ENCODE measurements at regions not wholly inside any gene's neighbourhood (a gene's known extent, or its start where the extent isn't known, plus 50 kb on each side); places are given as distances from the start of the nearest gene placed in this dataset.
"Not testable (repeated sequence)": the region's sequence is repeated elsewhere in the genome, so short reads cannot be mapped to it uniquely, and the experiment has no call there.

GRCh38 chr19:28718909-28719308 is 494.0 kb downstream of the UQCRFS1 start:
- DNase-seq, result no peak

DNA sequence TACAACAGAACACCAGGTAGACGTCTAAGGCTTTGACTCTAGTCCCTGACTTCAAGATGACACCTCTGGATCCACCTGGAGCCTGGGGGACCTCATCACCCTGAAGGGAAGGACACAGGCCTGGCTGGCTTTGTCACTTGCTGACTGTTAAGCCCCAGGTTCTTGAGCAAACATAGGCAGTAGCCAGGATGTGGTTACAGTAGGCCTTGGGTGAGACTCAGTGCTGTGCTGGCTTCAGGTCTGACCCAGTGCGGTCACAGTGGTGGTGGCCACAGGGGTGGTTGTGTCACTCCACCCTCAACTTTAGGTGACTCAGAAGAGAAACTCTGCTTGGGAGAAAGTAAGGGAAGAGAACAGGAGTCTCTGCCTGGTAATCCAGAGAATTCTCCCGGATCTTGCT is 497.8 kb downstream of the UQCRFS1 start:
- no peak for DNase-seq

DNA sequence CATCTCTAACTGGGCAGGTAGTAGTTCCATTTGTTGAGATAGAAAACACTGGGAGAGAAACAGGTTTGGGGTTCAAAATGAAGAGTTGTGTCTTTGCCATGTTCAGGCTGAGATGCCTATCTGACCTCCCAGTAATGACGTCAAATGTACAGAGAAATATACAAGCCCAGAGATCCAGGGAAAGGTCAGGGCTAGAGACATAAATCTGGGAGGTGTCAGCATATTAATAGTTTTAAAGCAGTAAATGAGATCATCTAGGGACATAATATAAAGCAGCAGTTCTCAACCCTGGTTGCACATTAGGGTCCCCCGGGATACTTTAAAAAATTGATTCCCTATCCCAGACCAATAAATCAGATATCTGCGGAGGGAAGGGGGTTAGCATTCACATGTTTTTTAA is 501.5 kb downstream of the UQCRFS1 start:
- no peak for DNase-seq

DNA sequence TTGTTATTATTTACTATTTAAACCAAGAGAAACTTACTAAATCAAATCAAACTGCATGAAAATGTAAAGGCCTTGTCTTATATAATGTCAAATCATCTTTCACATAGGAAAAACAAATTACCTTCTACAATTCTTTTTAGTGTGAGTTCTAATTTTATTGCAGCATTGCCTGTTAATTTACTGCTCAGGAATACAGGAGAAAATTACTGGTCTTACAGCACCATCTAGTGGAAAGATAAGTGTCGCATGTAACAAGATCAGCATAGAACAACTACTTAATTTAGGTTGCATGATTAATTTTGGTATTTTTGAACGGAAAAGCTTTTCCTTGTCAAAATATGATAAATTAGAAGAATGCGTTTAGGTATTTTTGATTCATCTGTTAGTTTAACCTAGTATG is 502.7 kb downstream of the UQCRFS1 start:
- no peak for DNase-seq

DNA sequence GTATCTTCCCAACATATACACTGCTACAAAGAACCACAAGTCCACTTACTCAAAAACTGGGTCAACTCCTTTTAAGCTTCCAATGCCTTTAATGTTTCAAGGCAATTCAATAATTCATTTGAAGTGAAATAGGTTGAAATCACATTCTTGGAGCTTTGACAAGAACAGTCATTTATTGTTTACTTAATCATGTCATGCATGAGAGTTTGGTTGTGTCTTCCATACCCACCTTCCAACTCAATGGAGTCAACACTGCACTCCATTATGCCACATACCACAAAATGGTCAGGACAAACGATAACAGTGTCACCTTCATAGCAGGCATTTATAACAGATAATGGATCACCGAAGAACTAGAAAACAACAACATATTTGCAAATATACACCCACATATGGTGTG is 506.3 kb downstream of the UQCRFS1 start:
- no peak for DNase-seq

- no peak for DNase-seq
These were observed 507.9 kb downstream of the UQCRFS1 start for GRCh38 chr19:28705008-28705407.

DNA sequence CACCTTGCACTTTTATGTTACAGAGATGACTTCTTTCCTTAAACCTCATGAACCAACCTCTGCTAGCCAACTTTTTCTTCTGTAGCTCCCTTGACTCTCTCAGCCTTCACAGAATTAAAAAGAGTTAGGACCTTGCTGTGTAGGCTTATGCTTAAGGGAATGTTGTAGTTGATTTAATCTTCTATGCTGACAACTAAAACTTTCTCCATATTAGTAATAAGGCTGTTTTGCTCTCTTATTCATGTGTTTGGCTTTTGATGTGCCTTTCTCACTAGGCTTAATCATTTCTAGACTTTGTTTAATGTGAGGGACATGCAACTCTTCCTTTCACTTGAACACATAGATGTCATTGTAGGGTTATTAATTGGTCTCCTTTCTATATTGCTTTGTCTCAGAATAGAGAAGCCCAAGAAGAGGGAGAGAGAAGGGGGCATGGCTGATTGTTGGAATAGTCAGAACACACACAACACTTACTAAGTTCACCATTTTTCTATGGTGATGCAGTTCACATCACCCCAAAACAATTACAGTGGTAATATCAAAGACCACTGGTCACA is 509.5 kb downstream of the UQCRFS1 start:
- DNase-seq, result no peak

DNA sequence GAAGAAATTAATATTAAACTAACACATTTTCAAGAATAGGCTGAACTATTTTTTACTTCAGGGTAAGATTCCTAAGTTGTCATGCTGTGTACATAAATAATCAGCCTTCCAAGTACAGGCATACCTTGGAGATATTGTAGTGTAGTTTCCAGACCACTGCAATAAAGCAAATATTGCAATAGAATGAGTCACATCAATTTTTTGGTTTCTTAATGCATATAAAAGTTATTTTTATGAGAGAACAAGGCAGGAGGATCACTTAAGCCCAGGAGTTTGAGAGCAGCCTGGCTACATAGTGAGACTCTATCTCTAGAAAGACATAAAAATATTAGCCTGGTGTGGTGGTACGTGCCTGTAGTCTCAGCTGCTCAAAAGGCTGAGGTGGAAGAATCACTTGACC is 511.5 kb downstream of the UQCRFS1 start:
- DNase-seq, result no peak

GRCh38 chr19:28700176-28700575 is 512.8 kb downstream of the UQCRFS1 start:
- DNase-seq, result no peak

DNA sequence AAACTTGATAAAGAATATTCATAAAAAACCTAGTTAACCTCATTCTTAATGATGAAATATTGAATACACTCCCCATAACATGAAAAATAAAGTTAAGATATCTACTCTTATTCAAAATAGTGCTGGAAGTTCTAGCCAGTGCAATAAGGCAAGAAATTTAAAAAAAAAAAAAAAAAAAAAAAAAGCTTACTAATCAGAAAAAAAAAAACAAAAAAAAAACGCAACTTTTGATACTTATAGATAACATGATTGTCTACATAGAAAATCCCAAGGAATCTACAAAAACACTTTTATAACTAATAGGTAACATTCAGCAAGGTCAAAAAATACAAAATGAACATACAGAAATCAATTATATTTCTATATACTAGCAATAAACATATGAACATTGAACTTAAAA is 515.6 kb downstream of the UQCRFS1 start:
- no peak for DNase-seq

GRCh38 chr19:28694812-28695211 is 518.1 kb downstream of the UQCRFS1 start:
- no peak for DNase-seq

- DNase-seq, result no peak
These were observed 521.3 kb downstream of the UQCRFS1 start for GRCh38 chr19:28691683-28692082.

DNA sequence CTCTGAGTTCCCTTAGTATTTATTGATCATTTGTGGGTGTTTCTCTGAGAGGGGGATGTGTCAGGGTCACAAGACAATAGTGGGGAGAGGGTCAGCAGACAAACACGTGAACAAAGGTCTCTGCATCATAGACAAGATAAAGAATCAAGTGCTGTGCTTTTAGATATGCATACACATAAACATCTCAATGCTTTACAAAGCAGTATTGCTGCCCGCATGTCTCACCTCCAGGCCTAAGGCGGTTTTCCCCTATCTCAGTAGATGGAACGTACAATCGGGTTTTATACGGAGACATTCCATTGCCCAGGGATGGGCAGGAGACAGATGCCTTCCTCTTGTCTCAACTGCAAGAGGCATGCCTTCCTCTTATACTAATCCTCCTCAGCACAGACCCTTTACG is 523.5 kb downstream of the UQCRFS1 start:
- not testable (repeated sequence) for DNase-seq

DNA sequence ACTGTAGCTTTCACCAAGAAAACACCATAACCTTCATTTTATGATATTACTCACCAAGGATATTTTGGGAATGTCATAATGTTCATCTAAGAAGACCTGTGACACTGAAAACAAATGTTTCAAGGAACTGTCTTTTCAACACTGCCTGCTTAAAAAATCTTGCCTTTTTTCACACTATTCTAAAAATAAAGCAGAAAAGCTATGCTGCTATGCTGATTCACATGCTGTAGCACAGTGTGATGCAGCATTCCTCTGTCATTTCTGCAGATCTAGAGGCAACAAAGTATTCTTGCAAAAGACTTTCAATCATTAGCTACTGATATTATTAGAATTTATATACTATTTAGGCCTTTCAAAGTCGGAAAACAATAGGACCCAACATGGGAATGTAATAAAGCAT is 525.7 kb downstream of the UQCRFS1 start:
- no peak for DNase-seq

GRCh38 chr19:28686756-28687155 is 526.2 kb downstream of the UQCRFS1 start:
- no peak for DNase-seq

DNA sequence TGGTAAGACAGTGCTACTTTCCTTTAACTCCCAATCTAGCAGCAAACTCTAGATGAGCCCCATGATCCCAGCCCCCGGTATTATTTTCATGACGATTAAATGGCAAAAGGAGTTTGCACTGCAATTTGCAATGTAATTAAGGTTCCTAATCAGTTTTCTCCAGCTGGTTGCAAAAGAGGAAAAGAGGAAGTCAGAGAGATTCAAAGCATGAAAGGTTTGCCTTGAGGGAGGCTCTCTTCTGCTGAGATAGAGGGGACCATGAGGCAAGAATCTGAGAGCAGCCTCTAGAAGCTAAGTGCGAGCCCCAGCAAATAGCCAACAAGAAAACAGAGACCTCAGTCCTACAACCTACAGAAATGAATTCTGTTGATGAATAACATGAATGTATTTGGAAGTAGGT is 527.1 kb downstream of the UQCRFS1 start:
- no peak for DNase-seq

DNA sequence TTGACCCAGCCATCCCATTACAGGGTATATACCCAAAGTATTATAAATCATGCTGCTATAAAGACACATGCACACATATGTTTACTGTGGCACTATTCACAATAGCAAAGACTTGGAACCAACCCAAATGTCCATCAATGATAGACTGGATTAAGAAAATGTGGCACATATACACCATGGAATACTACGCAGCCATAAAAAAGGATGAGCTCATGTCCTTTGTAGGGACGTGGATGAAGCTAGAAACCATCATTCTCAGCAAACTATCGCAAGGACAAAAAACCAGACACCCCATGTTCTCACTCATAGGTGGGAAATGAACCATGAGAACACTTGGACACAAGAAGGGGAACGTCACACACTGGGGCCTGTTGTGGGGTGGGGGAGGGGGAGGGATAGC is 527.9 kb downstream of the UQCRFS1 start:
- DNase-seq, result not testable (repeated sequence)

DNA sequence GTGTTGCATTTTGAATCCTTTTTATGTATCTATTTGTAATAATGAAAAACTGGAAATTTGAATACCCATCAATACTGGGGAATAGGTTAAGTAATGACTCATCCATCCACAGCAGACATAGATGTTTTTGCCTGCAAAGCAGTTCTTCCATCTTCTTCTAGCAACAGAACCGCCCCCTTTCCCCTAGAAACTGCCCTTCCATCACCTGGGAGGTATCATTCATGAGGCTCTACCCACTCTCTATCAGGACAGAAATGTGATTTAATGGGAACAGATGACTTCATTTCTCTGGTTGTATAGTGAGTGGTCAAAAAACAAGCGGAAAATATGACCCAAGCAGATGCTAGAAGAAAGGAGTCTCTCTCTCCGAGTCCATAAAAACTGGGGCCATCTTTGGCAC is 532.8 kb downstream of the UQCRFS1 start:
- DNase-seq, result no peak

DNA sequence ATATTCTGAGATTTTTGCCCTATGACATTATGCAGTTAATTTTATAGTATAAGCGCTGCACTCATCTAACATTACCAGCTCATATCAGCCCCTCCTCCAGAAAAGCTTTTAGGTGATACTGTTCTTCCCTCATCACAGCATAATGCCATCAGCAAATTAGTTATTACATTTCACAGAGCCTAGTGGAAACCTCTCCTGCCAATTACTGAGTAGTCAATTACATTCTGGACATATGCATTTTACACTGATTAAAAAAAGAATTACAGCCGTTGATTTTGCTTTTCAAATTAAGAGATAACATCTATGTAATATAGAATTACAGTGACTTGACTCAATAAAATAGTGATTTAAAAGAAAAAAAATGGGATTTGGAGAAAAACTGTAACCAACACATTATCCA is 542.1 kb downstream of the UQCRFS1 start:
- no peak for DNase-seq

GRCh38 chr19:28669804-28670203 is 543.1 kb downstream of the UQCRFS1 start:
- no peak for DNase-seq

- no peak for DNase-seq
These were observed 545.5 kb downstream of the UQCRFS1 start for GRCh38 chr19:28667348-28667977.

- DNase-seq, result no peak
These were observed 547.2 kb downstream of the UQCRFS1 start for GRCh38 chr19:28665748-28666147.

- DNase-seq, result no peak
These were observed 556.3 kb downstream of the UQCRFS1 start for GRCh38 chr19:28656644-28657043.

DNA sequence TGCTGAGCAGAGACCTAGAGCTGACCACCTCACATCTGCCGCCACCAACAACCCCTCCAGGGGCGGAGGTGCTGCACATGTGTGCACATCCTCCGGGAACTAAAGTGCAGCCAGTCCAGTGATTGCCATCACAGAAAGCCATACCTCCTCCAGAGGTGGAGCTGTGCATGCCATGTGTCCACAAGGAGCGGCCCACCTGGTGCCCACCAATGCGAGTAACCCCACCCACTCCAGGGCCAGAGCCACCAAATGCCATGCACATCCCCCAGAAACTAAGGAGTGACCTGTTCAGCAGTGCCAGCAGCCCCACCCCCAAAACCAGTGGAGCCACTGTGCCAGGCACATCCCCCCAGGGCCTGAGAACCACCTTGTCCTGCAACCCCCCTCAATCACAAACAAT is 557.9 kb downstream of the UQCRFS1 start:
- no peak for DNase-seq

DNA sequence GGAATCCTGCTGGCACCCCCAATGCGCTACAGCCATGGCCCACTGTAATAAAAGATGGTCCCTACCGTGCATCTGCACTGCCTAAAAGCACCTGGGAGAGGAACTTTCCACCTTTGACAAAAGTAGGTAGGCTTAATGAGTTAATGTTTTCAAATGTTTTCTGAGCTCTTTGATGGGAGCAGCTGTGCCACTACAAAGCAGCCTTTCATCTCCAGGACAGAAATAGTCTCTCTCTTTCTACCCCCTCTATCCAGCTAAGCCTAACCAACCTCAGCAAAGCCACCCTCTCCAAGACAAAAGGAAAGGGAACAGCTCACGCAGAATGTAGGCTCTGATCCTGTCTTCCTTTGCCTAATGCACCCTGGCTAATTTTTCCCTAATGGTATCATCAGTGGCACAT is 560.2 kb downstream of the UQCRFS1 start:
- no peak for DNase-seq

Measured in cortex of kidney (tissue), 1 donor.